Activated T-cell treated with anti-CD3 and anti-CD28 coated beads for 24 hours (primary cell): ENCODE measurements at regions not wholly inside any gene's neighbourhood (a gene's known extent, or its start where the extent isn't known, plus 50 kb on each side); places are given as distances from the start of the nearest gene placed in this dataset.
A peak's percentile ranks its signal among the peaks of the same experiment; 100 is the strongest.
"Not testable (repeated sequence)": the region's sequence is repeated elsewhere in the genome, so short reads cannot be mapped to it uniquely, and the experiment has no call there.

Experiments
- DNase-seq: peaks from one replicate; pipeline ENCODE4 v3.0.0-alpha.2; 2020; ENCODE audit warnings: low read depth

DNA sequence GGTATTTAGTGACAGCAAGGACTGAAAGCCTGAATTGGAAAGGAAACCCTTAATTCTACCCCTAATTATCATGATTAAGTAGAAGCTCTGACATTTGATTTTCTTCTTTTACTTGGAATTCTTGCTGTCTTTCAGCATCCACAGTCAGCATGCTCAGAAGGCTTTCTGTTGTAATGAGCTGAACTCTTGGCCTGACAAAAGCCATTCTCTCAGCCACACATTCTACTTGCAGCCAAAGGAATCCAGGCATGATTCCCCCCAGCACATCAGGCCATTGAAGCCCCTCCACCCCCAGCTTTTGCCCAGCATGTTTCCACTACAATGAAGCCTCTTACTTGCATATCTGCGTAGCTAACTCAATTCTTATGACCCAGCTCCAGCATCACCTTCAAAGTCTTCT is 94.3 kb upstream of the FRMD4A start:
- DNase-seq, result no peak

DNA sequence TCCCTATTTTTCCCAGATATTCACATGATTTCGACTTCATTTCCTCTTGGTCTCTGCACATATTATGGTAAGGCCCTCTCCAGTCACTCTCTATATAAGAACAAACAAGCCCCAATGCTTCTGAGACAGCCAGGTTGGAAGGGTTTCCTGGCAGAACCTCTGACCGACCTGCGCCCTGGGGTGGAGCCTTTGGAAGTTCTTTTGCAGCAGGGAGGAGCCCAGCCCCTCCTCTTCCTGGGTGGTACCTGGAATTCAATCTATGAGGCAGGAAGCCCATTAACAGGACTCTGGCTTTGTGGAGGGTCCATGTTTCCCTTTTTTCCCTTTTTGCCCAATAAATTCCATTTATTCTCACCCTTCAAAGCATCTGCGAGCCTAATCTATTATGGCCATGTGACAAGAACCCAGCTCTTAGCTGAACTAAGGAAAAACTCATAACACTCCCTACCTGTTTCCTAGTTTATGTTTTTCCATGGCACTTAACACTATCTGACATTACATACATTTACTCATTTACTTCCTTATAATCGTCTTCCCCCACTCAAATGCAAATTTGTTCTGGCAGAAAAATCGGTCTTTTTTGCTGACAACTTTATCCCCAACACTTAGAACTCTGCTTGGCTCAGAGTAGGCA is 92.5 kb upstream of the FRMD4A start:
- DNase-seq, result no peak

DNA sequence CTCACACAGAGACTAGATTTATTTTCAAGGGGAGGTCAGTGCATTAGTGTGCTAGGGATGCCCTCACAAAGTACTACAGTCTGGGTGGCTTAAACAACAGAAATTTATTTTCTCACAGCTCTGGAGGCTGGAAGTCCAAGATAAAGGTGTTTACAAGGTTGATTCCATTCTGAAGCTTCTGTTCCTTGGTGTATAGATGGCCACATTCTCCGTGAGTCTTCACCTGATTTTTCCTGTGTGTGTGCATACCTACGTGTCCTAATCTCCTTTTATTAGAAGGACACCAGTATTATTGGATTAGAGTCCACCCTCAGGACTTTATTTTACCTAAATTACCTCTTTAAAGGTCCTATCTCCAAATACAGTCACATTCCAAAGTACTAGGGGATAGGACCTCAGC is 91.7 kb upstream of the FRMD4A start:
- DNase-seq, result no peak

DNA sequence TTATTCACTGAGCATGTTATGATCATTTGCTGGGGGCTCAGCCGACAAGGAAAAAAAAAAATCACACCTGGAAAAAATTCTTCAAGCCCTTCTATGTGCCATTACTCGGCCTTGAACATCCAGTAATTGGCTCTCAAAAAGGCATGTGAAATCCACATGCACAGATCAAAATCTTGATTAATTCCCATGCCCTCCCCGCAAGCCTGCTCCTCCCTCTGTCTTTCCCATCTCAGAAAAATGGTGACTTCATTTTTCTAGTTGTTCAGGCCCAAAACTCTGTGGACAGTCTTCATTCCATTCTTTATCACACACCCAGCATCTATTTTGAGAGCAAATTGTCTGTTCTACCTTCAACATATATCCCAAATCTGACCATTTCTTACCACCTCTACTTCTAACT is 91.2 kb upstream of the FRMD4A start:
- no peak for DNase-seq

DNA sequence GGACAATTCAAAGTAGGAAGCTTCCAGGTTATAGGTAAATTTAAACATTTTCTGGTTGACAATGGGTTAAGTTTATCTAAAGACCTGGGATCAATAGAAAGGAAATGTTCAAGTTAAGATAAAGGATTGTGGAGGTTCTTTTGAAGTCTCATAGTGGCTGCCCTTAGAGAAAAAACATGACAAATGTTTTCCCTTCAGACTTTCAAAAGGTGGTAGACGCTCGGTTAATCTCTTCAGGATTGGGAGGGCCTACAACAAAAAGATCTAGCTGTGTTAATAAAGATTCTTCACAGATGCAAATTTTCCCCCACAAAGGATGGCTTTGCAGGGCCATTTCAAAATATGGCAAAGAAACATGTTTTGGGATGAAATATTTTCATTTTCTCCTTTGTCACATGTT is 86.6 kb upstream of the FRMD4A start:
- DNase-seq, result not testable (repeated sequence)

DNA sequence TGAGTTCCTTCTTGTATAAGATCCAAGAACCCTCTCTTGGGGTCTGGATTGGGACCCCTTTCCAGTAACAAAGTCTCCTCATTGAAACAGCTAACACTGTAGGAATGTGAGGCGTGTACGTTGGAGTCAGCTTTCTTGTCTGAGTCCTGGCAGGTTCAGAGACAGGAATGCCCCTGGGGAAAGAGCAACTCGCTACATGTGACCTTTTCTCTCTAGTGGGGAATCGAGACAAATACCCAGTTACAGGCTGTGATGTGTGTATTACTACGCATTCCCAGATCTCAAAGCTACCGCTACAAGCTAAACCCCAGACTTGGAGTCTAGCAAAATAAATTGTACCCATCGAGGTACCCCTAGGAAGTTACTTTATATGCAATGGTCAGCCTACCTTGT is 85.6 kb upstream of the FRMD4A start:
- no peak for DNase-seq

DNA sequence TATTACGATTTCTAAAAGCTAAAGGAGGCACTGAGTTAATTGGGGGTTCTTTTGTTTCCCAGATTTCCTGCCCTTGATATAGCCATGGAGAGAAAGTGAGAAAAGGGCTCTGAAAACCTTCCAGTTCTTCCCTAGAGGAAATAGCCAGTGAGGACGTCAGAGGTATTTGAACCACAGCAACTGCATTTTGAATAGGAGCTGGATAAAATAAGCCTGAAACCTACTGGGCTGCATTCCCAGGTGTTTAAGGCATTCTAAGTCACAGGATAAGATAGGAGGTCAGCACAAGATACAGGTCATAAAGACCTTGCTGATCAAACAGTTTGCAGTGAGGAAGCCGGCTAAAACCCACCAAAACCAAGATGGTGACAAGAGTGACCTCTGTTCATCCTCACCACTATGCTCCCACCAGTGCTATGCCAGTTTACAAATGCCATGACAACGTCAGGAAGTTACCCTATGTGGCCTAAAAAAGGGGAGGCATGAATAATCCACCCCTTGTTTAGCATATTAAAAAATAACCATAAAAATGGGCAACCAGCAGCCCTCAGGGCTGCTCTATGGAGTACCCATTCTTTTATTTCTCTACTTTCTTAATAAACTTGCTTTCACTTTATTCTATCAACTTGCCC is 85.1 kb upstream of the FRMD4A start:
- no peak for DNase-seq

DNA sequence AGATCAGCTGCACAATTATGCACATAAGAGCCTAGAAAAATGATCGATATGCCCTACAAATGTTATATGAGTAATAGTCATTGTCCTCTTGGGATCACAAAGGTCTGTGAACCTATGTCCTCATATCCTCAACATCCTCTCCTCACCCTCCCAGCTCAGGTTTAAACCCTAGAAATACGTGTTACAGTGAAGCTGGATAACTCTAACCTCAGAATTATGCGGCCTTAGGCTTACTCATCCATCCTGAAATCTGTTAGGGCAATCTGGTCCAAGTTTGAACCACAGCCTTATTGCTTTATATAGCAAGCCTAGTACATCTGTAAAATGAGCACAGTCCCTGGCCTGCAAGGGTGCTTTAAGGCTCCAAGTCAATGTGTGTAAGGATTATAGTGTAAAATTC is 84.2 kb upstream of the FRMD4A start:
- no peak for DNase-seq

DNA sequence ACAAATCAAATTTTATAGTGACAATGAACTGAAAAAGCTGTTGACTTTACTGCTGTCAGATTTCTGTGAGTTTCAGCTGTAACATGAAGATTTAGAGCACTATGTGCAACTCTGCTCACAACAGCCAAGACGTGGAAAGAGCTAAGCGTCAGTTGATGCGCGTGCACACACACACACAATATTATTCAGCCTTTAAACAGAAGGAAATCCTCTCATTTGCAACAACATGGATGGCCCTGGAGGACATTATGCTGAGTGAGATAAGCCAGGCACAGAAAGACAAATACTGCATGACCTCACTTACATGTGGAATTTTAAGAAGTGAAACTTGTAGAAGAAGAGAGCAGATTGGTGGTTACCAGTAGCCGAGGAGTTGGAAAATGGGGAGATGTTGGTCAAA is 82.8 kb upstream of the FRMD4A start:
- no peak for DNase-seq

DNA sequence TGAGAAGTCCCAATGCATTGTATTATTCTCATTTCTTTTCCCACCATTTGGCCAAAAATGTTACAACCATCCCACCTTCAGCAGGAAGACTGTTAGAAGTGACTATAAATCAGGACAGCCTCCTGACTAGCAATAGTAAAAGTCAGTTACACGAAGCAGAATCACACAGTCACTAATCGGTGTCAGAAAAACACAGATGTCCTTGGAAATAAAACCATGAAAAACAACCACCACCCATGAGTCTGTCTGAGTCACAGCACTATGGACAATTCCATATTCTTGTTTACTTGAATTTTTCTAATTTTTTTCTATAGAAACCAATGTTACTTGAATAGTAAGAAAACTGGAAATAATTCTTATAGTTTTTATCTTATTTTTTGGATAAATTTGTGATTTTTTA is 81.9 kb upstream of the FRMD4A start:
- DNase-seq, result no peak

DNA sequence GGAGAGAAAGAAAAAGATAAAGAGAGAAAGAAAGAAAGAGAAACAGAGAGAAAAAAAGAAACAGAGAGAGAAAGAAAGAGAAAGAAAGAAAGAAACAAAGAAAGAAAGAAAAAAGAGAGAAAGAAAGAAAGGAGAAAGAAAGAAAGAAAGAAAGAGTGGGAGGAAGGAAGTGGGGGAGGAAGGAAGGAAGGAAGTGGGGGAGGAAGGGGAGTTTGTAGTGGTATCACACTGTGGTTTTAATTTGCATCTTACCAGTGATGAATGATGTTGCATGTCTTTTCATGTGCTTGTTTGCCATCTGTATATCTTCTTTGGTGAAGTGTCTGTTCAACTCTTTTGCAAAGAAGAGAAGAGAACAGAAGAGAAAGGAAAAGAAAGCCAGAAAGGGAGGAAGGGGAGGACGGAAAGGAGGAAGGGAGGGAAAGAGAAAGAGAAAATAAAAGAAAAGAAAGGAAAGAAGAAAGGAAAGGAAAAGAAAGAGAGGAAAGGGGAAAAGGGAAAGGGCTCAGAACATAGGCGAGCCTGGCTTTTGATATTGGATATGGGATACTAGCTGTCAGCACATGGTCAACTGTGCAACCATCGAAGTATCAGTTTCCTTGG is 79.2 kb upstream of the FRMD4A start:
- DNase-seq, result no peak

DNA sequence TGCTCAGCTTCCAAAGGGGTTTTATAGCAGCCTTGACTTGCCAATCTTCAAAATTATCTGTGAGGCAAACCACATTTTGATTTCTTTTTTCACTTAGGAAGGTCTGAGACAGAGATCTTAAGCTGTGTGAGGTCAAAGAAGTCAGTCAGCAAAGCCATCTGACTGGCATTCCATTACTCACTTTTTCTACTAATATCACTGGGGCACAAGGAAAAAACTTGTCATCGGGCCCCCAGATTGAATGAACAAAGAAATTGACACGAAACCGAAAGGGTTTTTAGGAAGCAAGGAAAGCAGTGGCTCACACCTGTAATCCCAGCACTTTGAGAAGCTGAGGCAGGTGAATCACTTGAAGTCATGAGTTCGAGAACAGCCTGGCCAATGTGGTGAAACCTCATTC is 78.5 kb upstream of the FRMD4A start:
- peak; percentile 65 for DNase-seq

DNA sequence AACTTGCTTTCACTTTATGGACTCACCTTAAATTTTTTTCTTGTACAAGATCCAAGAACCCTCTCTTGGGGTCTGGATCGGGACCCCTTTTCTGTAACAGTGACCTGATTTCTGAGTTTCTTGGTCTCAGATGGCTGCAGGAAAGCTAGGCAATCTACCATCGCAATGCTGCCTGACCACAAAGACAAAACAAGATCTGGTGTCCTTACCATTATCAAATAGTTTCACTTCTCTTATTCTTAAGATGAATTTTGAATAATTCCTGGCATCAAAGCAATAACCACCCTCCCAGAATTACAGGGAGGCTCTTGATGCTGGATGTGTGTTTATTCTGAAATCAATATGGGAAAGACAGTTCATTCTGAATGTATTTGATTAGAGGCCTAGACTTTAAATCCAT is 77.4 kb upstream of the FRMD4A start:
- no peak for DNase-seq

DNA sequence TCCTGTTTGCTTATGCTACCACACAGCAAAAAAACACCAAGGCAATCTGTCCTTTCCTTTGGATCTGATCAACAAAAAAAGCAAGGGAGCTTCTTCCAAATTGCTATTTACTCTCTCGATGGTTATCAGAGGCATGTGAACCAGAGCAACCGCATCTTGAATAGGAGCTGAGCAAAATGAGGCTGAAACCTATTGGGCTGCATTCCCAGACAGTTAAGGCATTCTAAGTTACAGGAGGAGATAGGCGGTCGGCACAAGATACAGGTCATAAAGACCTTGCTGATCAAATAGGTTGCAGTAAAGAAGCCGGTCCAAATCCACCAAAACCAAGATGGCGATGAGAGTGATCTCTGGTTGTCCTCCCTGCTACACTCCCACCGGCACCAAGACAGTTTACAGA is 76.8 kb upstream of the FRMD4A start:
- no peak for DNase-seq

DNA sequence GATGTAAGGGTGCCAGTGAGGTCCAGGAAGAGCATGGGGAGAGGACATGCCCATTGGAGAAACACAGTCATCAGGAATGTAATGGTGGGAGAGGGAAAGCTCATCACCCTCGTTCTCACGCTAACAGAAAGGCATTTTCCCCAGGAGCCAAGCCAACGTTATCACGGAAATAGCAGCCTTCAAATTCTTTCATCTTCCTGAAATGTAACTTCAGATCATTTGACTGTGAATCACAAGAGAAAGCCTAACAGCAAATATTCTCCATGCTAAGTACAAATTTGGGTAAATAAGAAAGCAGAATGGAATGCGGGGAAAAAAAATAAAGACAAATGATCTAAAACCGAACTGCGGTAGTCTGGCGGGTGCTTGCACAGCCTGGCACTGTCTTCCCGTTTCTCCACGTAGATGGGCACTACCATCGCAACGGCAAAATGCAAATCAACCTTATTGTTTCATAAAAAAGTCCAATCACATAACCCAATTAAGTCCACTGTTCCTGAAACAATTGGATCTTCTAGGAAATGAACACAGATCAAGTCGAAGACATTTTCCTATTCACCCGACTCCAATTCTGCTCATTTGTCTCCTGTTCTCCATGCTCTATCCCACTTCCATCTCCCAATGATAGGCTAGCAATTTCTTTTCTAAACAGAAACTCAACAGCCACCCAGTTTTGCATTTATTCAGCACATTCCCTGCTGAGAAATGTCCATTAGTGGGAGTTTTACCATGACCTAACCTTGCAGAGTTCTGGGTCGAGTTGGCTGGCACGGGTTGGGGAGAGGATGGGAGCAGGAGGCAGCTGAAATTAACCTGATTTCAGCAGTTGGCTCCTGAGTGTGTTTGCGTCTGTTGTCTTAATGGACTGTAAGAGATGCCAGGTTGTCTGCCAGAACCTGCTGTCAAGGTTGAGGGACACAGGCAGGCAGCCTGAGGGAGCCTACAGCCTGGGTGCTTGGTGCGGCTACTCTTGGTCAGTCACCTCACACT is 74.6 kb upstream of the FRMD4A start:
- no peak for DNase-seq

DNA sequence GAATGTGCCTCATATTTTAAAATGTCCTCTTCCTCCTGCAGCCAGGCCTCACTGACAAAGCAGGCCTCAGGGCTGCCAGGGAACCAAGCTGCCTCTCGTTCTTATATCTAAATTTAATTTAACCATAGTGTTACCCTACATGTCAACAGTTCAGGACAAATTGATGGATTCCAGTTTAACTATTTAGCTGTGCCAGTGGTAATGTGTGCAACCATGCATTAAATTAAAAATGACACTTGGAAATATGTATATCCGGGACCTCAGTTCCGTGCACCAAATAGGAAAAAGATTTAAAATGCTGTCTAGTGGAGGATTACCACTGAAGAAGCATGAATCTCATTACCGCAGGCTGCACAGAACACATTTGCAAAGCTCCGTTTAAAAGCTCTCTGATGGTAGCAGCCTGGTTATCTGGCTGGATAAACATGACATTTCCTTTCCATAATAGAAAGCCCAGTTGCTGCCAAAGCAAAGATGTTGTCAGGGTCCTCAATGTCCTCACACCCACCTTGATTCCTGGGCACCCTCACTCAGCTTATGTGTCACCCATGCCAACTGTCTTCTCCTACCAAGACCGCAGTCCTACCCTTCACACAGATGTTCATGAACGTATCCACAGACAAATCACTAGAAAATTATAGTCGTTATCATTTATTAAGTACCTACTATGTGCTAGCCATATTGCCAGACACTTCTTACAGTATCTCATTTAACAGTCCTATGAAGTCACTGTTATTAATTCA is 73.3 kb upstream of the FRMD4A start:
- no peak for DNase-seq

DNA sequence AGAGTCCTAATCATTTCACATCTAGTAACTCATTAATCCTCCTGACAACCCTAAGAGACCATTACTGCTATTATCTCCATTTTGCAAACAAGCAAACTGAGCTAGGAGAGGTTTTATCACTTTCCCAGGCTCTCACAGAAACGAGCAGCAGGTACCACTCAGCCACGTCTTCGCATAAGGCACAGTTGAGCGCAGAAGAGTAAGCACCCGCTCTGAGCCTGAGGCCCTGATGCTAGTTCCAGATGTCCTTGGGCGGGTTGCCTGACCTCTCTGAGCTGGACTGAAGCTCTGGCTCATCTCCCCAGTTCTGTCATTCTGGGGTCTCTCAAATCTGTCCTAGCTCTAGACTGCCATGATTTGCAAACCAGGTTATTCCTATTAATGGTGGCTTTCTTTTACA is 72.6 kb upstream of the FRMD4A start:
- no peak for DNase-seq

DNA sequence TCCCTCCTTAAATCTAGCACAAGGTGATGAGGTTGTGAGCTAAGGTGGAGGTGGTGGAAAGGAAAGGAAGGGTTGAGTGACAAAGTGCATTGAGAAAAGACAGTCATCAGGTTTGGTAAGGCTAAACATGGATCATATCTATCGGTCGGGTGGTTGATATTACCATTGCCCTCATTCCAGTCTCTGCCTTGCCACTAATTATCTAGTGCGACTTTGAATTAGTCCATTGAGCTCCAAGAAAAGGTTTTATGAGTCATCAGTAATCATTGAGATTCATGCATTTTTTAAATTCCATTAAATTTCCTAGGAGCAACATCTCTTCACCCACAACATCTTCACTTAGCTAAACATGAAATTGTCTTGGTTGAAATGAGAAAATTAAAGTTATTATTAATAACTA is 68.9 kb upstream of the FRMD4A start:
- no peak for DNase-seq

DNA sequence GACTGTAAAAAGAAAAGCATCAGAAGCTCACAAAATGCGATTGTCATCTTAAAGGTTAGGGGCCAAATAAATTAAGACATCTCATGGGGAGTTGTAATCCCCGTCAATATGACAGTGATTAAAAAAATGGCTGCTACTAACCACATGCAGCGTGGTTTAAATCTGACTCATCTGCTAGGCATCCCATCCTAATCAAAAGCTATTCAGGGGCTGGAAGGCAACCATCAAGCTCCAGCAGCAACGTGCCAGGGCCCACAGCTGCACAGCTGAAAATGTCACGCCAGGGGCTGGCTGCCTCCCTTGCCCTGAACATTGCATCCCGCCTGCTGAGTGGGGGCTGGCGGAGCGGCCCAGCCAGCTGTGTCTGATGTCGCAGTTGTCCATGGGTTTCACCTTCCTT is 66.3 kb upstream of the FRMD4A start:
- DNase-seq, result no peak

DNA sequence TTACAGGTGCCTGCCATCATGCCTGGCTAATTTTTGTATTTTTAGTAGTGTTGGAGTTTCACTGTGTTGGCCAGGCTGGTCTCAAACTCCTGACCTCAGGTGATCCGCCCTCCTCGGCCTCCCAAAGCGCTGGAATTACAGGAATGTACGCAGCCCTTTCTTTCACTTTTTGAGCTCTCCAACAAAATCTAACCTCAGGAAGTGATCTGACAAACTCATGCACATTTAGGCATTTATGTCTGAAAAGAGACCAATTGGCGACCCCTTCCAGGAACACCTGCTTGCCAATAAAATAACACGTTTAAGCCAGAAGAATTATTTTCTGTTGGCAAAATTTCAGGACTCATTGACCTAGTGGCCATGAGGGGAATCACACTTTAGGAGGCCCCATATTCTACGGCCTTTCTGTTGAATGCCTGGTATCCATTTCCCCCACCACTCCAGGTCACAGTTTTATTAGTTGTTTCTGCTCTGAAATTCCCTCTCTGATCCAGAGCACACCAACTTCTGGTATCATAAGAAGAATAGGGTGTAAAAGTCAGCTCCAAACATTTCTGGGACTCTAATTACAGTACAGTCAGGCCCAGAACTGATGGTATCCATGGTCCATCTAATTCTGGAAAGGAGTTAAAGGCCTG is 65.8 kb upstream of the FRMD4A start:
- DNase-seq, result no peak

DNA sequence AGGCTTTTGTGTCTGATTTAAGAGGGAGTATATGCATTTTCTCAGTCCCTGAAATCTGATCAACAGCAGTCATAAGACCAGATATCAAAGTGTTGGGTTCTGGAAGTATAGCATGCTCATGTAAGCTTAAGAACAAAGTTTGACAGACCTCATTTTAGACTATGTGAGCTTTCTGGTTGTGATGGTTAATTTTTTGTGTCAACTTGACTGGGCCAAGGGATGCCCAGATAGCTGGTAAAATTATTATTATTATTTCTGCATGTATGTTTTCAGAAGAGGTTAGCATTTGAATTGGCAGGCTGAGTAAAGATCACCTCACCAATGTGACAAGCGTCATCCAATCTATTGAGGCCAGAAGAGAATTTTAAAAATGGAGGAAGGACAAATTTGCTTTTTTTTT is 63.5 kb upstream of the FRMD4A start:
- DNase-seq, result no peak

DNA sequence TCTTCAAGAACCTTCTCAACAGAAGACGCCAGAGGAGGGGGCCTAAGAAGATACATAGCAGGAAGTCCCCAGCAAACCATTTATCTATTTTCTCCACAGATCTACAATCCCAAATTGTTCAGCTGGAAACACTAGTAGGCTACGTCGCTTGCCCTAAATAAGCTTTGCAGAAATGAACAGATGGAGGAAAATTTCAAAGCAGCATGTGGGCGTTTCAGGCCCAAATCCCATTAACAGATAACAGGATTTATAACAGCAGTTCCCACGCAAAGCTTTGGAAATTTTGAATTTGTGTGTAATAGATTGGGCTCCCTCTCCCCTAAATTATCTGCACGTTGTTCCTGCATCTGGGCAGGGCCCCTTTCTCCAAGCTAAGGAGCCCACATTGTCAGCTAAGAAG is 60.6 kb upstream of the FRMD4A start:
- no peak for DNase-seq
